ENCODE measurements at regions not wholly inside any gene's neighbourhood (a gene's known extent, or its start where the extent isn't known, plus 50 kb on each side); places are given as distances from the start of the nearest gene placed in this dataset.

DNA sequence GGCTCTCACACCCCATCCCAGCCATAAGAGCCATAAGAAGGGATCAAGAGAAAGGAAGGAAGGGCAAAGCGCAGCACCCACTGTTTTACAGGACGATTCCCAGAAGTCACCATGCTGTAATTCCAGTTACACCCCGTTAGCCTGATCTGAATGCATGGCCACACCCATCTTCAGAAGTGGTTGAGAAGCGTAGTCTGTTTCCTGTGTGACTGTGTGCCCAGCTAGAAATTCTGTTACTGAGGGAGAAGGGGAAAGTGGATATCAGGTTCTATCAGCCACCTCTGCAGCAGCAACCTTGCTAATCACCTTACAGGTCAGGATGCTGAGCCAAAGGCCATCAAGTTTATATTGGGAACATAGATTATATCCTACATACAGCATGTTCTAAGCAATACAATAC lies 260.0 kb downstream of the ABHD5 start:
- DNase-seq (ENCODE audit: low spot score) = no peak

DNA sequence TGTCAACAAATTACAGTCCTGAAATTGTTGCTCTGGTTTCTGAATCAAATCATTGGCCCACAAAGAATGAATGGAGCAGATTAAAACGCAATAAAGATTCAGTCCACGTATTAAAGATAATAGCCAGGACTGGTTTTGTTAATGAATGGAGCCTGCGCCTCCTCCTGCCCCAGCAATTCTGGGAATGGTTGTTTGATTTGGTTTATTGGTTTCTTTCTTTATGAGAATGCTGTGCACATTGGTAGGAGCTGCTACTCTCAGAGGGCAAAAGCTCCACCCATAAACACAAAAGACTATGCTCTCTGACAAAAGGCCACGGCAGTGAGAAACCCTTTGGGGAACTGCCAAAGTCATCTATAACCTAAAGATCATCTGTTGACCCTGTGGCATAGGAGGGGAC lies 261.1 kb downstream of the ABHD5 start:
- DNase-seq (ENCODE audit: low spot score) = no peak

DNA sequence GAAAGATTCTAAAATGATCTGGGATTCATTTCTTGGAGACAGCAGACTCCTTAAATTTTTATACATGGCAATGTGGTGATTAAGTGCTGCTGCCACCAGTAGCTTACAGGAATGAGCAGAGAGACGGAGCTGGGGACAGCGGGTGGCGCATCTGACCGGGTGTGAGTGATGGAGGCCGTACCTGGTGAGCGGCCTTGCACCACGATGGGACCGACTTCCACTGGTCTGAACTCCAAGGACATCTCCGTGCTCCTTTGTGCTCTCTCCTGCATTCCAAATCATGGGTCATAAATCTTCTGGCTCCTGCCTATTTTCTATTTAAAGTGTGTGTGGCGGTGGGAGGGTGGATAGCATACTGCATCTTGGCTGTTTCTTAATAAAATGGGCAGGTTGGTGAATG lies 262.6 kb downstream of the ABHD5 start:
- no peak for DNase-seq (ENCODE audit: low spot score)

DNA sequence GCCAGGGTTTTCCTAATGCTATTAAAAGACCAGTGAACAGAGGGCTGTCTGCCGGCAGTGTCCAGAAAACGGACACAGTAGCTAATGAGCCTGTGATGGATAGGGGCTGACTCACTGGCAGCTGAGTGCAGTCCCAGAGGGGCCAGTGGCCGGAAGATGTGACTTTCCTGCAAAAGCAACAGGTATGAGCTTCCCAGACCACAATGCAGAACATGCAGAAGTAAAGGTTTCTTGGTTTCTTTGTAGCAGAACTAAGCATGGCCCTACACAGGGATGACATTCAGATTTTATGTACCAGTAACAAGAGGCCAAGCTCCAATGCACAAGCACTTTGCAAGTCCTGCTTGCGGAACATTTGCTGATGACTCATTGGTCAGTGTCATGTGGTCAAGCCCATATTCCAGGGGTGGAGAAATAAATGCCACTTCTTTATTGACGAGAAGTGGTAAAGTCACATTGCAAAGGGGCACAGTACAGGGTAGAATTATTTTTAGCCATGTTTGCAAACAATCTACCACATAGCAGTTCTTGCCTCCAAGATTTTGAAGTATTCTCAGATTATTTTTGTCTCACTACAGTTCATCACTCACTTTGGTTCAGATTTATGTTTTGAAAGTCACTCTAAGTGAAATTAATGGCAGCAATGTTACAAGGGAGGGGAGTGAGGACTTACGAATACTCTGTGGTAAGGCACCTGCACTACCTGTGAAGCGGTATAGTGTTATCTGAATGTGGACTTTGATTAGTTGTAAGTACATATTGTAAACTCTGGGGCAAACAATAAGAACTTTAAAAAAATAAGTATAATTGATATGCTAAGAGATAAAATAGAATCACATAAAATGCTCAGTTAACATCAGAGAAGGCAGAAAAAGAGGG lies 263.3 kb downstream of the ABHD5 start:
- no peak for DNase-seq (ENCODE audit: low spot score)

DNA sequence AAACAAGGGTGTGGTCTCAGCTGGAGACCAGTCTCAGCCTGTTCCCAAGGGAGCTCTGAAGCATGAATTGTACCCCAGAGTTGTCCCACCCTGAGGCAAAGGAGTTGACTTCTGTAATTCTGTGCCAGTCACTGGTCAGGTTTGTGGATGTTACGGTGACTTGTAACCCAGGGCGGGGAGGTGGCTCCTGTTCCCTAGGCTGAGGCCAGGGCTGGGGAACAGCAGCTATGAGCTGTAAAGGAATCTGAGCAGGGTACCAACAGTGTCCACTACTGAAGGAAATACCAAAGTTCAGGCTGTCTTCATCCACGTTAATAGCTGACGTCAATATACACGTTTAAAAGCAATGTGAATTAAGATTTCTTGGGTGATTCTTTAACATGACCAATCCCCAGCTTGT lies 266.2 kb downstream of the ABHD5 start:
- no peak for DNase-seq (ENCODE audit: low spot score)

DNA sequence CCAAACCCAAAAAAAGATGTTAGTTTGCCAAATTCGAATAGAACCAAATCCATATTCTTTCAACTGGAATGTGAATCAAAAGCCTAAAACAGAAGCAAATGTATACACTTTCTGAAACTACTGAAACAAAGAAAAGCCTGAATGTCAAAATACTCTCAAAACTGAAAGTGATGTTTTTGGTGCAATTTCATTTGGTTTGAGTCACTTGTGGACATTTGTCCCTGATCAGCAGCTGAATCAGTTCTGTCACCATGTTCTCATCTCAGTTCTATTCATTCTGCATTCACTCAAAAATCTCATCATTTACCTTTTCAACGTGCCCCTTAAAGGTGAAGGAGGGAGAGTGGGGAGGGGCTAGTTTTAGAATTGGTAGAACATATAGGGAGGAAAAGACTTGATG lies 266.8 kb downstream of the ABHD5 start:
- no peak for DNase-seq (ENCODE audit: low spot score)

DNA sequence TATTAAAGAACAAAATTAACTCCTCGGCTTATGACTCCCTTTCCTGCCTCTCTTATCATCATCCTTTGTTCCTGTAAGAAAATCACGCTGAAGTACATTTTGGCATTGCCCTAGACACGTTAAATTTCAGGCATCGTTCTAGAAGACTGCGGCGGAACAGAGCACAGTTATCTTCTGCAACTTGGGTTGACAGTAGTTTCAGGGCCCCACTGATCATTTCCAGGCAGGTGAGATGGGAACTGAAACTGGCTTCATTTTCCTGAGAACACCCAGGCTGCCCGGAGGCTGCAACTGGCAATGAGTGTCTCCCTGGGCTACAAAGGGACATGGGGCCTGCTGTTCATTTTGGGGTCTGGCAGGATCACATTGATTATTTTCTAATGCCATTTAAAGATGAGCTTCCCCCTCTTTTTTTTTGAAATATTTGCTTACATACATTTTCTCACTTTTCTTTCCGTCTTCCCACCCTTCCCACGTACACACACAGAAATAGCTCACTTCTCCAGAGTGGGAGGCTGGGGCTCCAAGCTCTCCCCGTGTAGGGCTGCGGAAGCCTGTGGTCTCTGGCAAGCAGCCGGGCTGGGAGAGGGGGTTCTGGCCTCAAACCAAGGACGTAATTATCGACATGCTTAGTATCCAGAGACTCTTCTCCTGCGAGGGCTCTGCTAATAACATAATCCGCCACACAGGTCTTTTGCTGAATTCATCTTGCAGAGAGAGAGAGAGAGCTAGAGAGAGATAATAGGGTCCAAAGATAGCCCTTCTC lies 267.4 kb downstream of the ABHD5 start:
- DNase-seq (ENCODE audit: low spot score) = no peak

DNA sequence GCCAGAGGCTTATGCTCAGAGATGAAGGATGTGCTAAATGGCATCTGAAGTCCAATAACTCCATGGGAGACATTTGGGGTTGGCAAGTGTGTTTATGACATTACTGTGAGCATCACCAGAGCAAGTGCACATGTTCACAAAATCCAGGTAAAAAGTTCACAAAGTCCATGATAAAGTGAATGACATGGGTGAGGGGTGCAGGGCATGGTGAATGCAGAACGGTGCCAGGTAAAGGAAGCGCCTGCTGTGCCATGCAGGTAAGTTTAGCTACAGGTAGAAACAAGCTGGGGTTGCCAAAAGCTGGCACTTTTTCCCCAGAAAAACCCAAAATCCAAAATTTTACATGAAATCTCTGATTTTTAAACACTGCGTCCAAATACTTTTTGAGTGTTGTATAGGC lies 268.2 kb downstream of the ABHD5 start:
- DNase-seq (ENCODE audit: low spot score) = no peak

DNA sequence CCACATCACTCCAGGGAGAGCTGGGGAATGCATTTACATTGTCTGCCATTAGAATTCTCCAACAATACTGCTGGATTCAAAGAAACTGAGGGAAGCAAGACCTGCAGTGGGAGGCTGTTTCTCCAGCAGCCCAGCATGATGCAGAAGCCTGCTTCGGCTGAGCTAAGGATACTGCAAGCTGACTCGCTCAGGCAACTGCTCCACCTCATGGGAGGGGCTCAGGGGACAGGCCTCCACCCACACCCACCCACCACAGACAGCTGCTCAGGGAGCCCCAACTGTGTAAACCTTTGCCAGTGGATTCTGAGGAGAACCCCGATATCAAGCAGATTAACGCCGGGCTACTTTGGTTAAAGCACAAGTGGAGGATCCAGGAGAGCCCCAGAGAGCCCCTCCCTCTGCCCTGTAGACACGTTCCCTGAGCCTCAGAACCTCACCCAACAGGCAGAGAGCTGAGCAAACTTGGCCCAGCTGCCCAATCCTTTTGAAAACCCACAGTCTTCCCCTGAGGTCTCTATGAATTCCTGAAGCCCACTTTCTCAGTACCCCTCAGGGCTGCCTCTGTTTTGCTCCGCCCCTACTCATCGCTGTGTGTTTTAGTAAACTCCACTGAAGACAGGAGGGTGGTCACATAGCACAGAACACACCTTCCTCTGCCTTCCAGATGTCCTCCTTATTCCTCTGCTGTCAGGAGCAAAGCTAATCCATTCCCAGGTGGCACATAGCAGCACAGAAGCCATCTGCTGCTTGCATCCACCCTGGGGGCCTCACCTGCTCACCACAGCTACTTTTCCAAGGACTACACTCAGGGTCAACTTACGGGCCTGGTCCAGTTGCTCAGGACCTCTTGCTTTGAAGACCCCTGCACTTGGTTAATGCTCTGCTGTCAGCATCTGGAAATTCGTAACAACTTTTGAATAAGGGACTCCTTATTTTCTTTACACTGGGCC lies 269.0 kb downstream of the ABHD5 start:
- DNase-seq (ENCODE audit: low spot score) = no peak

DNA sequence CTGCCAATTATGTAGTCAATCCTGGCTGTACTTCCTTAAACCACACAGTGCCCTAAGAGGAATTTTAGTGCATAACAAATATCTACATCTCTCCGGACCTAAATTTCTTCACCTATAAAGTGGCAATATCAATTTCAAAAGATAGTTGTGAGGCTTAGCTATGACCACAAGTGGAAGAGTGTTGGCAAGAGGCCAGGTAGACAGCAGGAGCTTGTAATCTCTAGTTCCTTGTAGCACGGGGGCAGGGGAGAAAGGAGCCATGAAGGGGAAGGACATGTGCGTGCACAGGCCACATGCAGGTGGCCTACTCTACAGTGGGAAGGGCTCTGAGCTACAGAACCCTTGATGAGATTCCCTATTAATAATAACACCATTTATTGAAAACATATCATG lies 269.7 kb downstream of the ABHD5 start:
- no peak for DNase-seq (ENCODE audit: low spot score)

DNA sequence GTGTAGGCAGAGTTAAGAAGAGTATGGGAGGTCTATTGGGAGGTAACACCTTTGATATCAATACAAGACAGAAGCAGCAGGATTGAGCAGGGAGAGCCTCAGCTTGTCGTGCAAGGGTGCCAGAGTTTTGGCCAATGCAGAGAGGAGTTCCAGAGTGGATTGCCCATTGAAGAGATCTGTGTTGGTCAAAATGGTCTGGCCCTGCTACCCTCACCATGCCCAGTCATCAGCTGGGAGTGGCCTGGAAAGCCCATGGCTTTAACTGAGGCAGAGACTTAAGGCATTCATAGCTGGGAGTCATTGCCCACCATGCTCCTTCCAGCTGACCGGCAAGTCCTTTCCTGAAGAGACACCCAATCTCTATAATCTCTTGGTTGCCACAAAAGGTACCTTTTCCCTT lies 271.3 kb downstream of the ABHD5 start:
- no peak for DNase-seq (ENCODE audit: low spot score)

DNA sequence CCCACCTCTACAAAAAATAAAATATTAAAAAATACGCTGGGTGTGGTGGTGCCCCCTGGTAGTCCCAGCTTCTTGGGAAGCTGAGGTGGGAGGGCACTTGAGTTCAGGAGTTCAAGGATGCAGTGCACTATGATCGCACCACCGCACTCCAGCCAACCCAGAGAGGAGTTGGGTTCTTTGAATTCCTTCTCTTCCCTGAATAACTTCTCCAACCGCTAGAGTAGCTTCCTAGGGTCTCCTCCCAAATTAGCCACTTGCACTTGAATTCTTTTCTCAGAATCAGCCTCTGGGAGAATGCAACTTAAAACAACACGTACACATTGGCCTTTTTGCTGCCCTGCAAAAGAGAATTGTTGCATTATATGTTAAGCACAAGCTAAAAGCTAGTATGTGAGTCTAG lies 272.5 kb downstream of the ABHD5 start:
- DNase-seq (ENCODE audit: low spot score) = no peak

DNA sequence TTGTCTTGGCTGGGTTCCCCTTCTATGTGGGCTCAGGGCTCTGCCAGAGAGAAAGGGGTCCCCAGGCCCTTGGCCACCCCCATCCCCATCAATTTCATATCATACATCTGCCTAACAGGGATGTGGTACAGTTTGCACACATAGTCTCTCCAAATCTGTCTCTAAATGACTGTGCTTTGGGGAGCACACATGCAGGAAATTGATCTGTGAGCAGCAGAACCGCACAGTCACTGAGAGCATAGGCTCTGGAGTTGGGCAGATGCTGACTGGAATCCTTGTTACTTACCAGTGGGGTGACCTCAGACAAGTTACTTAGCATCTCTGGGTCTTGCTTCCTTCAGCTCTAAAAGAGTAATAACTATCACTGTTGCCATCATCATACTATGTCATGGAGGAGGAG lies 273.9 kb downstream of the ABHD5 start:
- DNase-seq (ENCODE audit: low spot score) = no peak

DNA sequence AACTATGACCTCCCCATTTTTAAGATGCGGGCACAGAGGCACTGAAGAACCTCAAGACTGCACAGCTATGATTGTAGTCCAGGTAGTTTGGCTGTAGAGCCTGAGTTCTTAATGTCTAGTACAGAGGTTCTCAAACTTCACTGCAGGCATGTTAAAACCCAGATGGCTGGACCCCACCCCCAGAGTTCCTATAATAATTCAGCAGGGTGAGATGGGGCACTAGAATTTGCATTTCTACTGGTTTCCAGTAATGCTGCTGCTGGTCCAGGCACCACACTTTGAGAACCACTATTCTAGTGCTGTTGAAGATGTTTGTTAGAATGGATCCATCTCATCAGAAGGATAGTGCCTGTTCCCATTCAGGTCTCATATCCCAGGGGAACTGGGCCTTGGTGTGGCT lies 274.9 kb downstream of the ABHD5 start:
- DNase-seq (ENCODE audit: low spot score) = no peak

DNA sequence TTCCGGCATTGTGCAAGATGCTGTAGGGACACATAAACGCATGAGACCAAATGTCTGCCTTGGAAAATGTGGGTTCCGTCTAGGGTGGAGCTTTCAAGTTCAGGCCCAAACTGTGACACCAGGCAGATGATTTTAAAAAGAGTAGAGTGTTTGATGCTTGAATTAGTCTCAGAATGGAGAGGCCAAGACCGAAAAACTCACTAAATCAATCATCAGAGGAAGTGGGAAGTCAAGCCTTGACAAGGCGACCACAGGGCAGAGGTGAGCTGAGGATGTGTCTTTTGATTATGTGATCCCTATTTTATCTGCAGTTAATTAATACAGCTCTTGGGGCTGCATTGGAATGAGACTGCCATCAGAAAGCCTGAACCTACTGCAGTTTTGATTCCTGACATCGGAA lies 275.4 kb downstream of the ABHD5 start:
- no peak for DNase-seq (ENCODE audit: low spot score)

DNA sequence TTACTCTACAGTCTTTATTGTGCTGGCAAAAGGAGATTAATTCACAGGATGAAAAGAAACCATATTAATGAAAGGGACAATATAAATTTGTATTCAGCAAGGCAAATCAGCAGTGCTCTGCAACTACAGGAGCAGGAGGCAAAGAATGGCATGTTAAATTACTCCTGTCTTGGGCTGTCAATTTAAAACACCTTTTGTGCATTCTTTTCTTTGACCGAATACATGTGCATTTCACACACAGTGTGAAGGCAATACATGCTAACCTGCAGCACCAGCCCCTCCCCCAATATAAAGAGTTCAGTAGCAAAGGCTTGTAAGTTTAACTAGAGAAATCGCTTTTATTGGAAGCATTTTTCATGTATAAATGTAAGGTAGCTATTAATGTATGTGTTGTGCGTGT lies 275.2 kb upstream of the TOPAZ1 start:
- DNase-seq (ENCODE audit: low spot score) = no peak

DNA sequence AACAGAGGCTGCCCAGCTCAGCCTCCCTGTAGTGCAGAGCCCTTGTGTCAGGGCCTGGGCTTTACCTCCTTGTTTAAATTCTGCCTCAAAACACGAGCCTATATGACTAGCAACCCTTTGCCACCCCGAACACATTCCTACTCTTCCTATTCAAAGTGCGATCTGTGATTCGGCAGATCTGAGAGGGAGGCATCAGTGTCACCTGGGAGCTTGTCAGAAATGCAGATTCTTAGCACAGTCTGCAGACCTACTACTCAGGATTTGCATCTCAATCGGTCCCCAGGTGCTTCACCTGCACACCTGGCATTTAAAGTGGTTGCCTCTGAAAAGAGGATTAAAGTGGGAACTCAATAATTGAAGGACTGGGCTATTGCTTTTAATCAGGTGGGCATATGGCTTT lies 273.2 kb upstream of the TOPAZ1 start:
- DNase-seq (ENCODE audit: low spot score) = no peak

DNA sequence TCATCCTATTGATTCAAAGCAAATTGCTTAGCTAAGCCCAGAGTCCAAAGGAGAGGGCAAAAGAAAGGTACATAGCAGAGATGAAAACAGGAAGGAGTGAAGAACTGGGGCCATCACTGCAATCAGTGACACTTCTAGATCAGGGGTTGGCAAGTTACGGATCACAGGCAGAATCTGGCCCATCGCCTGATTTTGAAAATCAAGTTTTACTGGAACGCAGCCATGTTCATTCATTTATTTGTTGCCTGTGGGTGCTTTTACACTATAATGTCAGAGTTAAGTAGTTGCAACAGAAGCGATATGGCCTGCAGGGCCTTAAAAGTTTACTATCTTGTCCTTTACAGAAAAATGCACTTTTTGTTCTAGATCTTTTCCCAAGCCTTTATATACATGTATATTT lies 271.7 kb upstream of the TOPAZ1 start:
- DNase-seq (ENCODE audit: low spot score) = no peak

DNA sequence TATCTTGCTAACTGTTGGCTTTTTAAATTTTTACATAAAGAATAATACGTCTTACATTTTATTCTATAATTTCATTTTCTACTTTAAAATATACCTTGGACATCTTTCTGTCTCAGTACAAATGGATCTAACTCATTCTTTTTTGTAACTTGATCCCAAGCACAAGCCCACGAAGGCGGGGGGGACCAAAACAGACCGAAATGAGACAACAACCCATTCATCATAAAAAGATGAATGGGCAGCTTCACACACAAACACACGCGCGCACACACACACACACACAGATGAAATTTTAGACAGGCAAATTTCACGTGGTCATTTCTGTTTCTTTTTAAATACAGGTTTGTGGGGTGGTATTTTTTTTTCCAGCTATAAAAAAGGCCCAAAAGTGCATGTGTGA lies 271.3 kb upstream of the TOPAZ1 start:
- no peak for DNase-seq (ENCODE audit: low spot score)

DNA sequence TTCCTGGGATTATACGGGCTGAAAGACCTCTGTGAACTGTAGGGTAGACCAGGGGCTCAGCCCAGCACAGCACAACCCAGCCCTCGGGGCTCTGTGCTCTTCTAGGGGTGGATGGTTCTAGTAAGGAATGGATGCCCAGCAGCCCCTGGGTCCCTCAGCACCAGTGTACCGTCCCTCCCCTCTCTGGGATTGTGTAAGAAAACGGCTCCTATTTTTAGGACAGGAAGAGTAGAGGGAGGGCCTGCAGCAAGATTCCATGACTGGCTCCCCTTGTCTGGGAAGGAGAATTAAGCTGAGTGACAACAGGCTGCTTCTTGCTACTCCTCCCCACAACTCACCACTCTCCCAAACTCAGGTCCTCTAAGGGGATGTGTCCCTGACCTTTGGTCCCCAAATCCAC lies 270.8 kb upstream of the TOPAZ1 start:
- no peak for DNase-seq (ENCODE audit: low spot score)

DNA sequence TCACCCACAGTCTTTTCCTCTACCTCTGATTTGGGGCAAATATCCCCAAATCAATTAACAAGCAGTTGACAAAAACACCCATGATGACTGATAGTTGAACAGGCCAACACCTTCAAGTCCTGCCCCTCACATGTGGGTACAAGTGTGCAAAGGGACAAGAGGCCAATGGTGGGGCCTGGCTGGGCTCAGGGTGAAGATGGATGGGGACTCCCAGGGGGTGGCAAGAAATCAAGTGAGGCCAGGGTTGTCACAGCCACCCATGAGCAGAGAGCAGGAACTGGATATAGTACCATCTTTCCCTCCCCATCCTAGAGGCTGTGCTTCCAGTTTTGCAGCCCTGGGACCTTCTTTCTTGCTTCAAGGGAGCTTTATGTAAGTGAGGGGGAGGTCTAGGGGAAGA lies 270.2 kb upstream of the TOPAZ1 start:
- DNase-seq (ENCODE audit: low spot score) = no peak

DNA sequence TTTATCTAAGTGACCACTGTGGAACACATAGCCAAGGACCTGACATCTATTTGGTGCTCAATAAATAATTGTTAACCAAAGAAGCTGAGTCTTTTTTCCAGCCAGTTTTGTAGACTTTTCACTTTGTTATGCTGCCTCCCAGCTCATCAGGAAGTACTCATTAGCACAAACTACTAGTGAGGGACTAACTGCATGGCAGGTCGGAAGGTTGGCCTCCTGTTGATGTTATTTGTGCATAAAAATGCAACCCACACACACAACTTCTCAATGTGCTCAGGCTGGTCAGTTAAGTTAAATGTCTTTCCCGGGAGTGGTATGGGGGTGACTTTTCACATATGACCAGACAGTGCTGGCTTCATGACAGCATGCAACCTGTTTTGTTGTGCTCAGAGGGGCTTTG lies 263.0 kb upstream of the TOPAZ1 start:
- DNase-seq (ENCODE audit: low spot score) = no peak
